NCI-H1092 (cell line): ENCODE measurements at regions not wholly inside any gene's neighbourhood (a gene's known extent, or its start where the extent isn't known, plus 50 kb on each side); places are given as distances from the start of the nearest gene placed in this dataset.
"Not testable (repeated sequence)": the region's sequence is repeated elsewhere in the genome, so short reads cannot be mapped to it uniquely, and the experiment has no call there.

ENCODE experiments used
- DNase-seq: peaks from one replicate; lab custom pipeline; 2025; lab: John Stamatoyannopoulos, UW

- DNase-seq: no peak
Measured at GRCh38 chr6:141780296-141780695, 352.4 kb upstream of the GJE1 start.

DNA sequence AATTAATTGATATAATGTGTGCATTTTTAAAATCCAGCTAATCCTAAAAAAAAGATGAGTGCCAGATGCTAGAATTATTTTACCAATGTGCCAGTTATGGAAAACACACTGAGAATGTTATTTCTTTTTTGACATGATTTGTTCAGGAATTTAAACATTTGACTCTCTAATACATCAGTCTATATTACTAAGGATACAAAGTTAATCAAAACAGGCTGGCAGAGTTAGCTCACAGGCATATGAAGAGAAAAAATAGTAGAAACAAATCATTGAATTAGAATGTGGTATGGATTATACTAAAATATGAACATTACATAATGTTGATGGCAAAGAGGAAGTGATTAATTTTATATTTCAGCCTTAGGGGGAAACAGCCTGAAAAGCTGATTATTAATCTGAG lies 368.3 kb upstream of the GJE1 start:
- no peak for DNase-seq

GRCh38 chr6:141758430-141758829 lies 374.3 kb upstream of the GJE1 start:
- no peak for DNase-seq

GRCh38 chr6:141753180-141753579 lies 379.5 kb upstream of the GJE1 start:
- DNase-seq: no peak

- DNase-seq: no peak
Measured at GRCh38 chr6:141752677-141753076, 380.0 kb upstream of the GJE1 start.

DNA sequence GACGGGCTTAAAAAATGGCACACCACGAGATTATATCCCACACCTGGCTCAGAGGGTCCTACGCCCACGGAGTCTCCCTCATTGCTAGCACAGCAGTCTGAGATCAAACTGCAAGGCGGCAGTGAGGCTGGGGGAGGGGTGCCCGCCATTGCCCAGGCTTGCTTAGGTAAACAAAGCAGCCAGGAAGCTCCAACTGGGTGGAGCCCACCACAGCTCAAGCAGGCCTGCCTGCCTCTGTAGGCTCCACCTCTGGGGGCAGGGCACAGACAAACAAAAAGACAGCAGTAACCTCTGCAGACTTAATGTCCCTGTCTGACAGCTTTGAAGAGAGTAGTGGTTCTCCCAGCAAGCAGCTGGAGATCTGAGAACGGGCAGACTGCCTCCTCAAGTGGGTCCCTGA lies 386.4 kb upstream of the GJE1 start:
- DNase-seq: not testable (repeated sequence)

GRCh38 chr6:141744971-141745370 lies 387.8 kb upstream of the GJE1 start:
- no peak for DNase-seq

DNA sequence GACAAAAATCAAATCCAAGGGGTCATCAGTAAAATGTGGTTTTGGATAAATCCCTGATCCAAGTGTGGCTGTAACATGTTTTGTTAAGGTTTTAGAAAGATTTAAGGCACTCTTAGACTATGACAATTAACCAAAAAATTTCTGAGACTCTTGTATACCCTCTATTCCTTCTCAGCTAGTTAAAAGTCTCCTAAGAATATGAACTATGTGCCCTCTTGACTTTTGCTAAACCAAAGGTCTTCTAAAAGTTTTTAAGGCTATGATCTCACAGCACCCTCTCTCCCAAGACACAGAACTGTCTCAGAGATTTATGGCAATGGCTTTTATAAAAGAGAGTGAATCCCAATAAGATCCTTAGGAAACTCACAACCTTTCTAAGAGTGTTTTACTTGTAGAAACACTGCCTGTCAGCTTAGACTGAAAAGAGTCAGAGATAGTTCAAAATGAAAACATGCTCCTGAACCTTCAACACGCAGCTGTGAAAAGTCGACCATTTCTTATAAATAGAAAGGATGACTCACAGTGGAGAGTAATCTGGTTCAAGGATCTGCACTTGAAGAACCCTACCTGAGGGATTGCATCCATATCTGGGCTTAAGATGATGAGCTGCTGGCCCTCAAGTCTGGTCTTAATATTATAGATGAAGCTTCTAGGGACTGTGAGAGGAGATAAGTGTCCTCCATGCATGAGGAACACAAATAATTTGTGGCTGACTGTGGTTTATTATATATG lies 388.4 kb upstream of the GJE1 start:
- DNase-seq: no peak

GRCh38 chr6:141736104-141736503 lies 396.6 kb upstream of the GJE1 start:
- no peak for DNase-seq

DNA sequence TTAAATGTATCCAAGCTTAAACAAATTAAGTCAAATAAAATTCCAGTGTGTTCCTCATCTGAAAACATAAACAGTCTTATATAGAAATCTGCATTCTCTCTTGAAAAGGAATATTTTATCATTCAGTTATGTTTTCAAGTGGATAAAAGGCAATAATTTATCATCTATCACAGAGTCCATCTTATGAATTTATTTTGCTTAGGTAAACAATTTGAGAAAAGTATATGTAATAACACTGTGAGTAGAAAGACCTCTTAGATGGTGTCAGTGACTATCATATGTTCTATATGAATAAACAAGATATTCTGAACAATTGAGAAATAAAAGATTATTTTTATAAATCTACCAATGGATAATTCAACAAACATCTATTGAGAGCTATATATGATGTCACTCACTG lies 397.6 kb upstream of the GJE1 start:
- DNase-seq: no peak

- DNase-seq: no peak
Measured at GRCh38 chr6:141734071-141734840, 398.5 kb upstream of the GJE1 start.

DNA sequence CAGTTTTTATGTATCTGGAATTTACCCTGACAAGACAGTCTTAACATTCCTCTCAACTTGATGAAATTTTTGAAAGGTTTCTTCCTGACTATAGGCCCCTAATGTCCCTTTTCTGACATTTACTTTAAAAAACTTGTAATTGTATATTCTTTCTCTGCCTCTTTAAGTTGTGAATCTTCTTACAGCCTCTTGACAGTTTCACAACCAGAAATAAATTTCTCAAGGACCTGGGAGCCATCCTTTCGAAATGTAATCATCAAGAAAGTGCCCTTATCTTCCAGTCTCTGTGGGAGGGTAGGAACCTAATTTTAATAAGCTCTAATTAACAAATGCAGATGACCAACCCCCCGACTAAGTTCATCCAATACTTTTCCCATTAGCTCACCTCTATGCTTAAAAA lies 403.6 kb upstream of the GJE1 start:
- no peak for DNase-seq

DNA sequence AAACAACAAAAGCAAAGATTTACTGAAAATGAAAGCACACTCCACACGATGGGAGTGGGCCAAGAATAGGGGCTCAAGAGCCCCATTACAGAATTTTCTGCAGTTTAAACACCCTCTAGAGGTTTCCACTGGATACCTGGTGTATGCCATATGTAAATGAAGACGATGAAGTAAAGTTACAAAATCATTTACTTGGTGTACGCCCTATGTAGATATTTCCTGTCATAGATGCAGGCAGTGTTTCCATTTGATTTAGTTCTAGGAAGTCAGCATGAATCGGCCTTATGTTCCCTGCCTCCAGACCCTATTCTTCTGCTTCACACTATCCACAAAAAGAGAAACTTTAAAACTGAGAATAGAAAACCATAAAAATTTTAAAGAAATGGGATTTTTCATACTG lies 404.4 kb upstream of the GJE1 start:
- no peak for DNase-seq

- DNase-seq: no peak
Measured at GRCh38 chr6:141726248-141726647, 406.5 kb upstream of the GJE1 start.

DNA sequence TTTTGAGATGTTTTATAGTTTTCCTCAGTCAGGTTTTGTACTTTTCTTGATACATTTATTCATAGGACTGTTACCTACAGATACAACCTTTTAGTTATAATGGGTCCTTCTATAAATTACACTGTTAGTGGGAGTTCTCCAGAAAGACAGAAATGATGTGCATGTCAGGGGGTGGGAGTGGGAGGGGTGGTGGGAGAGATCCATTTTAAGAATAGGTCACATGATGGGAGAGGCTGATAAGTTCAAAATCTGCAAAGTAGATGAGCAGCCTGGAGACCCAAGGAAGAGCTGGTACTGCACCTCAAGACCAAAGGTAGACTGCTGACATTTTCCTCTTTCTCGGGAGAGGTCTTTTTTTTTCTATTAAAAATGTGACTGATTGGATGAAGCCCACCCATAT lies 408.0 kb upstream of the GJE1 start:
- no peak for DNase-seq

- no peak for DNase-seq
Measured at GRCh38 chr6:141719476-141719875, 413.2 kb upstream of the GJE1 start.

- no peak for DNase-seq
Measured at GRCh38 chr6:141705431-141705830, 427.3 kb upstream of the GJE1 start.

DNA sequence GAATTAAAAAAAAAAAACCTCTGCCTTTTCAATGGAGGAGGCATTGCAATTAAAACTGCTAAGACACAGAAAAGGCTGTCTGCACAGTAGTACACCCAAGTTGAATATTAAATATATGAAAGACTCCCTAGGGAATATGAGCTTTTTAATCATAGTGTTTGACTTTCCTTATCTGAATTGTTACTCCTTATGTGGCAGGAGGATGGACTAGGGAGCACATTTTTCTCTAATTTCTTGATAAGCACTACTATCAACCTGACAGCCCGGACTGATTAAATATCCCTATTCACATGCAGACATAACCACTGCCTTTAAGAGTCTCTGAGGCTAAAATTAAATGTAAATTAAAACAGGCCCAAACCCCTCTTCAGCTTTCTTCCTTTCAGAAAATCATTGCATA lies 428.6 kb upstream of the GJE1 start:
- DNase-seq: no peak

- no peak for DNase-seq
Measured at GRCh38 chr6:141701732-141702131, 431.0 kb upstream of the GJE1 start.

- DNase-seq: no peak
Measured at GRCh38 chr6:141700819-141701218, 431.9 kb upstream of the GJE1 start.

DNA sequence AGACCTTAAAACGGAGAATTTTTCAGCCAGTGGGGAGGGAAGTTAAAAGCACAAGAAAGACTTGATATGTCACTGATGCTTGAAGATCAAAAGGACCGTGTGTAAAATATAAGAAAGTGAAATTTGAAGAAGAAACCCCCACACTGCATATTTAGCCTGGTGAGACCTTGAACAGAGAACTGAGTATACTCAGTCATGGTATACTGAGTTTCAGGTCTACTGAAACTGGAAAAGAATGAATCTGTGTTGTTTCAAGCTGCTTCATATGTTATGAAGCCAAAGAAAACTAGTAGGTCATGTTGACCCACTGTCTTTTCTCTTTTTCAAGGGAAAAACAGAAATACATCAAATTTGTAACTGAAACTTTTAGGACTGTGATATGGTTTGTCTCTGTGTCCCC lies 443.8 kb upstream of the GJE1 start:
- no peak for DNase-seq

- DNase-seq: no peak
Measured at GRCh38 chr6:141685416-141685815, 447.3 kb upstream of the GJE1 start.

- no peak for DNase-seq
Measured at GRCh38 chr6:141682391-141682790, 450.3 kb upstream of the GJE1 start.
